Right lobe of liver (tissue), 4 donors: ENCODE measurements at regions not wholly inside any gene's neighbourhood (a gene's known extent, or its start where the extent isn't known, plus 50 kb on each side); places are given as distances from the start of the nearest gene placed in this dataset.

ENCODE experiments used
- POLR2A ChIP-seq: fragments of 450-650 bp; IDR thresholded peaks from one replicate; pipeline ENCODE4 v1.6.1; 2017; ENCODE audit warnings: antibody characterized with exemption, mild to moderate bottlenecking
- TF ChIP-seq, protein P1 (sequence below), 4 donors: fragments of 200-600 bp in 3 of 4; fragments of 450-650 bp in 1 of 4; IDR thresholded peaks; one replicate each; pipeline versions ENCODE4 v1.5.1 to v1.8.0; 2016 to 2022; ENCODE audit warnings: antibody characterized with exemption in 4 of 4, mild to moderate bottlenecking in 2 of 4
- donor health status: DM: no; HTN: no; CAD: no.
- donor health status: DM: no; HTN: no; CAD: no.
- donor health status: DM: no; HTN: yes; CAD: no.

DNA sequence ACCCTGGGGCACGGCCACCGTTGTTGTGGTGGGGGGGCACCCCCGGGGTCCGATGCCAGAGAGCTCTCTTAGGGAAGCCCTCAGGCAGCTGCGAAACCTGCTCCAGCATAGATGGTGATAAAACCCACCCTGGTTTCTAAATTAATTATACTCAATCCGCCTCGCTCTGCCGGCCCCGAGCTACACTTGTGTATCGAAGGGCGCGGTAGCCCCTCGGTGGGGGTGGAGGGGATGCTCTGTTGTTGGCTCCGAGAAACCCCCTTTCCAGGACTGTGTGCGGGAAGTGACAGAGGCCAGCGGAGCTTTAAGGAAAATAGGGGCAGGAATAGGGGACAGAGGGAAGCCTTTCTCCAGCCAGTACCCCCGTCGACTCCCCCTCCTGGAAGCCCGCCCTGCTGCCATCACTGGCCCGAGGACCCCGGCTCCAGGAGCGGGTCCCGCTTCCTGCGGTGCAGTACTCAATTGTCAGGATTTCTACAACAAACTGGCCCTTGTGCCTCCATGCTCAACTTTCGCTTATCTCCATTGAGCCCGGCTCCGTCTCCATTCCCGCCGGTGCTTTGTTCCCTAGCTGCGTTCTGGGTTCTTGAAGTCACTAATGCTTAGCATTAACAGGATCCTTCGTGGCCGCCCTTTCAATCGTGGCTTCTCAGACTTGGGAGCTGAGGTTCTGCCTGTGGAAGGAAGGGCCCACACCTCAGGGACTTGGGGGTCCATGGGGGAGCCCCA is 408.2 kb downstream of the BCOR start:
- TF ChIP-seq, protein P1, sequence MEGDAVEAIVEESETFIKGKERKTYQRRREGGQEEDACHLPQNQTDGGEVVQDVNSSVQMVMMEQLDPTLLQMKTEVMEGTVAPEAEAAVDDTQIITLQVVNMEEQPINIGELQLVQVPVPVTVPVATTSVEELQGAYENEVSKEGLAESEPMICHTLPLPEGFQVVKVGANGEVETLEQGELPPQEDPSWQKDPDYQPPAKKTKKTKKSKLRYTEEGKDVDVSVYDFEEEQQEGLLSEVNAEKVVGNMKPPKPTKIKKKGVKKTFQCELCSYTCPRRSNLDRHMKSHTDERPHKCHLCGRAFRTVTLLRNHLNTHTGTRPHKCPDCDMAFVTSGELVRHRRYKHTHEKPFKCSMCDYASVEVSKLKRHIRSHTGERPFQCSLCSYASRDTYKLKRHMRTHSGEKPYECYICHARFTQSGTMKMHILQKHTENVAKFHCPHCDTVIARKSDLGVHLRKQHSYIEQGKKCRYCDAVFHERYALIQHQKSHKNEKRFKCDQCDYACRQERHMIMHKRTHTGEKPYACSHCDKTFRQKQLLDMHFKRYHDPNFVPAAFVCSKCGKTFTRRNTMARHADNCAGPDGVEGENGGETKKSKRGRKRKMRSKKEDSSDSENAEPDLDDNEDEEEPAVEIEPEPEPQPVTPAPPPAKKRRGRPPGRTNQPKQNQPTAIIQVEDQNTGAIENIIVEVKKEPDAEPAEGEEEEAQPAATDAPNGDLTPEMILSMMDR (IDR thresholded peaks at IDR 0.05) = no peak
- TF ChIP-seq POLR2A = no peak
